Heart left ventricle (tissue), 16 donors: ENCODE measurements at regions not wholly inside any gene's neighbourhood (a gene's known extent, or its start where the extent isn't known, plus 50 kb on each side); places are given as distances from the start of the nearest gene placed in this dataset.

ENCODE experiments used
- ATAC-seq, 4 donors: fragments of 200-7000 bp; cut with Tn5 transposase; one replicate each; pipeline ENCODE4 v1.9.1; 2020 to 2022; ENCODE audit warnings: moderate library complexity in 4 of 4, mild to moderate bottlenecking in 3 of 4, moderate number of reproducible peaks in 1 of 4
- DNase-seq, 5 donors: peaks; one replicate each; pipeline ENCODE4 v3.0.0-alpha.2; 2020
- H3K27ac ChIP-seq, 12 donors: fragments of 200-600 bp; sonication (generic) in 4 of 12; one replicate each; pipeline versions ENCODE4 v1.5.0 to v1.8.0; 2016 to 2022; ENCODE audit warnings: mild to moderate bottlenecking in 2 of 12
- H3K27me3 ChIP-seq, 9 donors: fragments of 200-600 bp; sonication (generic) in 2 of 9; one replicate each; pipeline versions ENCODE4 v1.5.1 to v1.8.0; 2016 to 2022; ENCODE audit warnings: mild to moderate bottlenecking in 3 of 9
- H3K36me3 ChIP-seq, 9 donors: fragments of 200-600 bp; sonication (generic) in 2 of 9; one replicate each; pipeline versions ENCODE4 v1.5.0 to v1.8.0; 2018 to 2022; ENCODE audit warnings: mild to moderate bottlenecking in 2 of 9
- H3K4me1 ChIP-seq, 12 donors: fragments of 200-600 bp; sonication (generic) in 4 of 12; one replicate each; pipeline versions ENCODE4 v1.5.0 to v1.8.0; 2016 to 2022; ENCODE audit warnings: mild to moderate bottlenecking in 3 of 12
- H3K4me3 ChIP-seq, 12 donors: fragments of 200-600 bp; sonication (generic) in 4 of 12; one replicate each; pipeline versions ENCODE4 v1.5.0 to v1.8.0; 2017 to 2022; ENCODE audit warnings: mild to moderate bottlenecking in 9 of 12, moderate library complexity in 4 of 12
- H3K9me3 ChIP-seq, 12 donors: fragments of 200-600 bp; sonication (generic) in 4 of 12; one replicate each; pipeline versions ENCODE4 v1.5.0 to v1.8.0; 2016 to 2022; ENCODE audit warnings: mild to moderate bottlenecking in 1 of 12
- POLR2A ChIP-seq, 2 donors: fragments of 450-650 bp; IDR thresholded peaks; one replicate each; pipeline ENCODE4 v1.6.1; 2017; ENCODE audit warnings: antibody characterized with exemption in 2 of 2, mild to moderate bottlenecking in 2 of 2, moderate library complexity in 2 of 2
- WGBS, 4 donors: extraction: QIAGEN DNeasy Blood & Tissue Kit in 2 of 4; methylation state at CpG; one replicate each; pipeline versions ENCODE4 v1.1.5 to v1.1.7; 2013 to 2018; 5-methylcytosine and 5-hydroxymethylcytosine counted together
- intact Hi-C, 10 donors: fragments of 100-400 bp; cut with DNase I; formaldehyde crosslinking; loops; one replicate each; pipeline versions ENCODE4 v1.11.1 to v1.14.2; 2022
- TF ChIP-seq, protein P1 (sequence below), 12 donors: fragments of 200-600 bp; sonication (generic) in 4 of 12; IDR thresholded peaks; one replicate each; pipeline versions ENCODE4 v1.5.0 to v1.8.0; 2018 to 2022; ENCODE audit warnings: antibody characterized with exemption in 12 of 12, mild to moderate bottlenecking in 5 of 12
- donor health status: ischemic (EF 13 %, LVEDD 7.1; RV severe dilation, severe dysfunction).
- donor health status: healthy with polysubstance abuse.
- donor health status: DM: no; HTN: yes; CAD: no.
- donor health status: DM: no; HTN: no; CAD: no.
- donor health status: ischemic (EF 25% LVEDD 6.9; RV normal size, moderate dysfunction).
- donor health status: ischemic (EF 25% LVEDD 5.7; RV mildly dilated, moderate dysfunction).
- donor health status: healthy.
- donor health status: DM: yes; HTN: yes; CAD: no.
- donor health status: ischemic (EF 35%, LVEDD 5.7; RV mildly dilated, moderate dysfunction).
- donor health status: nonischemic (EF 11% LVEDD 7.7; RV severe dilation, severe dysfunction).
- donor health status: DM: yes; HTN: yes; CAD: no.
- donor health status: PGD.
- donor health status: ischemic (EF 29% LVEDD 5.4; RV normal size, mild dysfunction).
- donor health status: nonischemic (EF 23%, LVEDD 6.1; RV moderate dilation, normal function).

- H3K36me3 ChIP-seq: no peaks in the 10 kb centered on the region
- no peak overlapping the region for H3K27ac ChIP-seq
- intact Hi-C loops: no loop called here
- no peak for TF ChIP-seq POLR2A (IDR thresholded peaks at IDR 0.05)
- TF ChIP-seq, protein P1, sequence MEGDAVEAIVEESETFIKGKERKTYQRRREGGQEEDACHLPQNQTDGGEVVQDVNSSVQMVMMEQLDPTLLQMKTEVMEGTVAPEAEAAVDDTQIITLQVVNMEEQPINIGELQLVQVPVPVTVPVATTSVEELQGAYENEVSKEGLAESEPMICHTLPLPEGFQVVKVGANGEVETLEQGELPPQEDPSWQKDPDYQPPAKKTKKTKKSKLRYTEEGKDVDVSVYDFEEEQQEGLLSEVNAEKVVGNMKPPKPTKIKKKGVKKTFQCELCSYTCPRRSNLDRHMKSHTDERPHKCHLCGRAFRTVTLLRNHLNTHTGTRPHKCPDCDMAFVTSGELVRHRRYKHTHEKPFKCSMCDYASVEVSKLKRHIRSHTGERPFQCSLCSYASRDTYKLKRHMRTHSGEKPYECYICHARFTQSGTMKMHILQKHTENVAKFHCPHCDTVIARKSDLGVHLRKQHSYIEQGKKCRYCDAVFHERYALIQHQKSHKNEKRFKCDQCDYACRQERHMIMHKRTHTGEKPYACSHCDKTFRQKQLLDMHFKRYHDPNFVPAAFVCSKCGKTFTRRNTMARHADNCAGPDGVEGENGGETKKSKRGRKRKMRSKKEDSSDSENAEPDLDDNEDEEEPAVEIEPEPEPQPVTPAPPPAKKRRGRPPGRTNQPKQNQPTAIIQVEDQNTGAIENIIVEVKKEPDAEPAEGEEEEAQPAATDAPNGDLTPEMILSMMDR (IDR thresholded peaks at IDR 0.05): no peak
- peaks cover 0 to 13% (median 6%) of the 10 kb centered on the region in 12 donors for H3K4me1 ChIP-seq
- H3K27me3 ChIP-seq: no peaks in the 10 kb centered on the region
- no peak for ATAC-seq
- no peaks in the 10 kb centered on the region for H3K9me3 ChIP-seq
- H3K4me3 ChIP-seq: no peak overlapping the region
- no peak for DNase-seq
These were observed 54.0 kb upstream of the PTPRK start for GRCh38 chr6:128574402-128574801.

GRCh38 chr6:128573036-128573435 is 52.6 kb upstream of the PTPRK start:
- H3K36me3 ChIP-seq: no peaks in the 10 kb centered on the region
- DNase-seq: no peak
- no peak for ATAC-seq

DNA sequence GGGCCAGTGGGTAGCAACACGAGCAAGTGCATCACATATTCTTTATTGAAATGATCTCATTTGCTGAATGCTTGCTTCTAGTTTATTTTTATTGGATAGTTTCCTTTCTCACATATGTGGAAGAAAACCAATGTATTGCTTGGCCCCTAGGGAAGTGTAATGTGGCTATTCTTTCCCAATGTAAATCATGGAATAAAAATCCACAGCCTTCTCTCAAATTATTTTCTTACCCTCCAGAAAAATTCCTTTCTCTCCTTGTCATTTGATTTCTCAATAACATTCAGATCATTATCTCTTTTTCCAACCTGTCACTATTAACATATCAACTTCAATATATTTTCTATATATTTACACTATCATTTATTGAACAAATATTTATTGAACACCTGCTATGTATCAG is 51.9 kb upstream of the PTPRK start:
- Histone ChIP-seq H3K4me3 (no peak overlapping the region), H3K27me3 (no peaks in the 10 kb centered on the region), H3K36me3 (no peaks in the 10 kb centered on the region), H3K4me1 (peaks cover 0 to 13% (median 6%) of the 10 kb centered on the region in 12 donors), H3K9me3 (no peaks in the 10 kb centered on the region), H3K27ac (no peak overlapping the region)
- 63 to 87% (median 74%) methylated on average over 1 of the region's 1 CpG for WGBS, 4 donors
- ATAC-seq (no peak), DNase-seq (no peak)
- TF ChIP-seq, protein P1 (IDR thresholded peaks at IDR 0.05): no peak
- no peak for TF ChIP-seq POLR2A (IDR thresholded peaks at IDR 0.05)
- intact Hi-C loops: no loop called here

More at GRCh38 chr6:128573036-128573435, 52.6 kb upstream of the PTPRK start:
- Histone ChIP-seq H3K4me3 (no peak overlapping the region), H3K4me1 (peaks cover 0 to 13% (median 6%) of the 10 kb centered on the region in 12 donors), H3K27me3 (no peaks in the 10 kb centered on the region), H3K9me3 (no peaks in the 10 kb centered on the region), H3K27ac (no peak overlapping the region)
- intact Hi-C loops: no loop called here
- TF ChIP-seq, protein P1 (IDR thresholded peaks at IDR 0.05): no peak
- no peak for TF ChIP-seq POLR2A (IDR thresholded peaks at IDR 0.05)
- WGBS, 4 donors: 94 to 96% (median 95%) methylated on average over 8 of the region's 8 CpGs

DNA sequence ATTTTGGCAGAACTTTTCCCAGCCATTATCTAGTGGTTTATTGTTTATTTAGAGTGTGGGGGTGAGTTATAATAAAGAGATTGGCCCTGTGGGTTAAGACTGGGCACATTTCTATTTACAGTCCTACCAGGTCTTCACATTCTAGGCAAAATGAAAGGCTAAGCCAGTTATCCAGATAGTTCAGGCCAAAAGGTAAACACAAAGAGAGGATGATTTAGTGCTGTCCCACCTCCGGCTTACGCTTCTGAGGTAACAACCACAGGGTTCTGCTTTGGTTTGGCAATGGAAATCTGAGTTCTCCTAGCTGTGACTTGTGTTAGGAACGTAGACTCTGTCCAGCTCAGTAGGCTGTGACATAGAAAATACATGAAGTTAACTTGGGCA is 50.3 kb upstream of the PTPRK start:
- no peaks in the 10 kb centered on the region for H3K9me3 ChIP-seq
- H3K4me1 ChIP-seq: peaks cover 0 to 13% (median 6%) of the 10 kb centered on the region in 12 donors
- no peak for TF ChIP-seq POLR2A (IDR thresholded peaks at IDR 0.05)
- TF ChIP-seq, protein P1 (IDR thresholded peaks at IDR 0.05): no peak
- WGBS, 4 donors: 79 to 89% (median 86%) methylated on average over 3 of the region's 3 CpGs
- DNase-seq: no peak
- intact Hi-C loops: no loop called here
- no peak for ATAC-seq
- no peak overlapping the region for H3K4me3 ChIP-seq
- no peaks in the 10 kb centered on the region for H3K27me3 ChIP-seq
- no peaks in the 10 kb centered on the region for H3K36me3 ChIP-seq
- H3K27ac ChIP-seq: no peak overlapping the region
